ENCODE measurements at regions not wholly inside any gene's neighbourhood (a gene's known extent, or its start where the extent isn't known, plus 50 kb on each side); places are given as distances from the start of the nearest gene placed in this dataset.

DNA sequence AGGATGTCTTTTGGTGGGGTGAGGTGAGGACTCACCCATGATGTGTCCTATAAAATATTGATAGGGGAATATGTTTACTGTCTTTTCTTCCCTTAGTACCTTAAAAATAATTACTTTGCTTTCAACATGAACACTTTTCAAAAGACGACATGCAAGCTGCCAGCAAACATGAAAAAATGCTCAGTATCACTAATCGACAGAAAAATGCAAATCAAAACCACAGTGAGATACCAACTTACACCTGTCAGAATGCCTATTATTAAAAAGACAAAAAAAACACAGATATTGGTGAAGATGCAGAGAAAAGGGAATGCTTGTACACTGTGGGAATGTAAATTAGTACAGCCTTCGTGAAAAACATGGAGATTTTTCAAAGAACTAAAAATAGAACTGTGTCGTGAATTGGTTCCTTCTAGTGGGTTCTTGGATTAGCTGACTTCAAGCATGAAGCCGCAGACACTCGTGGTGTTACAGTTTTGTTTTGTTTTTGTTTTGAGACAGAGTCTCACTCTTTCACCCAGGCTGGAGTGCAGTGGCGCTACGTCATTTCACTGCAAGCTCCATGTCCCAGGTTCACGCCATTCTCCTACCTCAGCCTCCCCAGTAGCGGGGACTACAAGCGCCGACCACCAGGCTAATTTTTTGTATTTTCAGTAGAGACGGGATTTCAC is 160.9 kb downstream of the FGF9 start:
- no peaks in the 10 kb centered on the region for H3K36me3 ChIP-seq
- H3K4me1 ChIP-seq, result no peaks in the 10 kb centered on the region
- no peaks in the 10 kb centered on the region for H3K9me3 ChIP-seq
- H3K27me3 ChIP-seq, result peaks cover 12% of the 10 kb centered on the region
- H3K4me3 ChIP-seq, result no peak overlapping the region
- no peak overlapping the region for H3K27ac ChIP-seq
- 90 to 92% methylated on average over 6 to 10 of the region's 13 CpGs for WGBS, 2 donors (ENCODE audit: low coverage in 1 of 2)
- no peak for TF ChIP-seq POLR2A (IDR thresholded peaks at IDR 0.05)
- no peak for TF ChIP-seq EP300 (IDR thresholded peaks at IDR 0.05)
- TF ChIP-seq, protein P1, sequence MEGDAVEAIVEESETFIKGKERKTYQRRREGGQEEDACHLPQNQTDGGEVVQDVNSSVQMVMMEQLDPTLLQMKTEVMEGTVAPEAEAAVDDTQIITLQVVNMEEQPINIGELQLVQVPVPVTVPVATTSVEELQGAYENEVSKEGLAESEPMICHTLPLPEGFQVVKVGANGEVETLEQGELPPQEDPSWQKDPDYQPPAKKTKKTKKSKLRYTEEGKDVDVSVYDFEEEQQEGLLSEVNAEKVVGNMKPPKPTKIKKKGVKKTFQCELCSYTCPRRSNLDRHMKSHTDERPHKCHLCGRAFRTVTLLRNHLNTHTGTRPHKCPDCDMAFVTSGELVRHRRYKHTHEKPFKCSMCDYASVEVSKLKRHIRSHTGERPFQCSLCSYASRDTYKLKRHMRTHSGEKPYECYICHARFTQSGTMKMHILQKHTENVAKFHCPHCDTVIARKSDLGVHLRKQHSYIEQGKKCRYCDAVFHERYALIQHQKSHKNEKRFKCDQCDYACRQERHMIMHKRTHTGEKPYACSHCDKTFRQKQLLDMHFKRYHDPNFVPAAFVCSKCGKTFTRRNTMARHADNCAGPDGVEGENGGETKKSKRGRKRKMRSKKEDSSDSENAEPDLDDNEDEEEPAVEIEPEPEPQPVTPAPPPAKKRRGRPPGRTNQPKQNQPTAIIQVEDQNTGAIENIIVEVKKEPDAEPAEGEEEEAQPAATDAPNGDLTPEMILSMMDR (IDR thresholded peaks at IDR 0.05), result no peak
- ATAC-seq, result no peak

DNA sequence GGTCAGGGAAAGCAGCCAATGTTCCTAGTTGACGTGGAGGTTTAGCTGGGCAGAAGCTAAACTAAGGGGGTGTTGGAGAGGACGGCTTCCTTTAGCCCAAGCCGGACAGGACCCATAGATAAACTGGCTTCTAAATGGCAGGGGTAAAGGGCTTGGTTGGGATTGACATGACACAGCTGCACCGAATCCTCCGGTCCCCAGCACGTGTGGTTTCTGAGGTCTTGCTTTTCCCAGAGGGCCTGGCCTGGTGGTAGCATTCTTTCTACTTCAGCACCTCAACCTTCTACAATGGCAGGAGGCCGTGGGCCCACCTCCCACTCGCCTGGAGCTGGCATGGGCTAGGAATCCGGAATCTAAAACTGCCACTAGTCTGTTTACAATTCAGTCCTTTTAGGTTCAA is 163.0 kb downstream of the FGF9 start:
- ATAC-seq, result no peak
- Histone ChIP-seq H3K36me3 (no peaks in the 10 kb centered on the region), H3K4me3 (no peak overlapping the region), H3K9me3 (no peaks in the 10 kb centered on the region), H3K4me1 (no peaks in the 10 kb centered on the region), H3K27ac (no peak overlapping the region), H3K27me3 (no peaks in the 10 kb centered on the region)
- WGBS, 2 donors (ENCODE audit: low coverage in 1 of 2), result 46 to 58% methylated on average over 8 to 9 of the region's 9 CpGs
- no peak for TF ChIP-seq EP300 (IDR thresholded peaks at IDR 0.05)

DNA sequence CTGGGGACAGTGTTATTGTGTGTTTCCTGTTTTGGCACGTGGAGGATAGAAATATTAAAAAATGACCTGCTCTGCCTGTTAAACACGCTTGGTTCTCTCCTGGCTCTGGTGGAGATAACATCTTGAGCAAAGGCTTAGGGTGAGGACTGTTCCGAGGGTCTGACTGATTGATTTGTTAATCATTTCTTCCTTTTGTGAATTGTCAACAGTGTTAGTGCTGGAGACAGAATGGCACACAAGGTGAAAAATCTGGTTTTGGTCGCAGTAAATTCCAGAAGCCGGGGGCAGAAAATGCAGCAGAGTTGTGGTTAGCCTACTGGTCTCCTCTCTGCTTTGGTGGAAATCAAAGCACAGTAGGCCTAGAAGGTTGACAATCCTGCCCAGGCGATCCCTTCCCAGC is 163.6 kb downstream of the FGF9 start:
- TF ChIP-seq POLR2AphosphoS5 (IDR thresholded peaks at IDR 0.05), result no peak
- no peak for TF ChIP-seq EP300 (IDR thresholded peaks at IDR 0.05)
- no peak for TF ChIP-seq POLR2A (IDR thresholded peaks at IDR 0.05)
- TF ChIP-seq, protein P1 (IDR thresholded peaks at IDR 0.05), result no peak
- no peak for ATAC-seq
- Histone ChIP-seq H3K36me3 (no peaks in the 10 kb centered on the region), H3K9me3 (no peaks in the 10 kb centered on the region), H3K4me1 (no peaks in the 10 kb centered on the region), H3K27me3 (no peaks in the 10 kb centered on the region), H3K4me3 (no peak overlapping the region), H3K27ac (no peak overlapping the region)
- WGBS, 2 donors (ENCODE audit: low coverage in 1 of 2), result 52 to 73% methylated on average over 4 to 6 of the region's 6 CpGs

DNA sequence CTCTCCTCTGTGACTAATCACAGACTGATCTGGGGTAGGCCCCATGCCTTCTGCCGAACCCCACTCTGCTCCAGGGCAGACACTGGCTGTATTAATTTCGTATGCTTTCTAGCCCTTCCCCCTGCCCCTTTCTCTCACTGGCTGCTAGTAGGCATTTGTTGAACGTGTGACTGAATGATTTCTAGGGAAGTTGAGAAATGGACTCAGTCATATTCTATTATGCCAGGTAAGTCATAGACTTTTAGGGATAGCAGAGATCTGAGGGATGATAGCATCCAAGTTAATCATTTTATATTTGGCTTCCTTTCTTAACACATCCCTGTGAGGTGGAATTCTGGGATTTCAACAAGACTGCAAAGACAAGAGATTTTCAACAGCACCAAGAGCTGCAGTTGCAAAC is 166.4 kb downstream of the FGF9 start:
- WGBS, 2 donors (ENCODE audit: low coverage in 1 of 2), result 78 to 86% methylated on average over 3 of the region's 3 CpGs
- Histone ChIP-seq H3K27ac (peak overlapping the region in 2 of 4 donors; percentile 2 to 15), H3K4me3 (no peak overlapping the region), H3K4me1 (no peaks in the 10 kb centered on the region), H3K27me3 (no peaks in the 10 kb centered on the region), H3K9me3 (no peaks in the 10 kb centered on the region), H3K36me3 (no peaks in the 10 kb centered on the region)
- ATAC-seq, result no peak
- TF ChIP-seq EP300 (IDR thresholded peaks at IDR 0.05) (no peak), POLR2A (IDR thresholded peaks at IDR 0.05) (no peak), POLR2AphosphoS5 (IDR thresholded peaks at IDR 0.05) (no peak)
- TF ChIP-seq, protein P1 (IDR thresholded peaks at IDR 0.05), result no peak

DNA sequence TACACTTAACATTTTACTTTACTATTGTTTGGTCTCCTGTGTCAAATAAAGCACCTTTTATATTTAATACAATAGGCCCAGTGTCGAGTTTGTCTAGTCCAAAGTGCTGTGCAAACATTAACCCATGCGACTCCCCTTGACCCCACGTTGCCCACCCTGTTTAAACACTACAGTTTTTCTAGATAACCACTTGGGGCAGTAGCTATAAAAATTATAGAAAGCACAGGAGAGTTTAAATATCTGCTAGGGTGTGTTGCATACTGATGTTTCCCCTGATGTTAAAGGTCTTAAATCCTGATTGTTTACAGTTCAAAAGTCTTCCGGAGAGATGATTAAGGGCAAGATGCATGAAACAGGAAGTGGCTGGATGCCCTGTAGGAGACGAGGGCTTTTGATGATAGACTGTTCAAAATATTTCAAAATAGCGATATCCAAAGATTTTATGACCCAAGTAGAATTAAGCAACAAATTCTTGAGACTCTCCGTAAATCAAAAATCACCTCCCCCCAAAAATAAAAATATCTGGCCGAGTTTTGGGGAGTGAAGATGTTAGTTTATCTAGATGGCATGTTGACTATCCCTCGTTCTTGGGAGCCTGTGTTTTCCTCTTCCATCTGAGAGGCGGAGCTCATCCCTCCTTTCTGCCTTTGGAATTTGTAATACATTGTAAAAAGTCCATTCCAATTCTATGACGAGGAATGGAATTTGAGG is 167.1 kb downstream of the FGF9 start:
- H3K9me3 ChIP-seq, result no peaks in the 10 kb centered on the region
- H3K4me1 ChIP-seq, result no peaks in the 10 kb centered on the region
- no peak overlapping the region for H3K4me3 ChIP-seq
- TF ChIP-seq POLR2A (IDR thresholded peaks at IDR 0.05), result no peak
- TF ChIP-seq EP300 (IDR thresholded peaks at IDR 0.05), result no peak
- no peak for TF ChIP-seq POLR2AphosphoS5 (IDR thresholded peaks at IDR 0.05)
- TF ChIP-seq, protein P1 (IDR thresholded peaks at IDR 0.05), result no peak
- H3K27me3 ChIP-seq, result no peaks in the 10 kb centered on the region
- H3K27ac ChIP-seq, result peak overlapping the region in 1 of 4 donors; percentile 2
- no peaks in the 10 kb centered on the region for H3K36me3 ChIP-seq
- WGBS, 2 donors (ENCODE audit: low coverage in 1 of 2), result 49 to 70% methylated on average over 9 to 10 of the region's 11 CpGs
- peak; percentile 62 for ATAC-seq

Data from gastroesophageal sphincter (tissue), 4 donors.